DND-41 (cell line): ENCODE measurements at regions not wholly inside any gene's neighbourhood (a gene's known extent, or its start where the extent isn't known, plus 50 kb on each side); places are given as distances from the start of the nearest gene placed in this dataset.

Experiments used
- EZH2 ChIP-seq: IDR thresholded peaks from 3 replicates; pipeline ENCODE4 v1.6.1; 2012; ENCODE audit warnings: borderline replicate concordance, low read depth, mild to moderate bottlenecking, moderate library complexity, low read length, inconsistent platforms; ENCODE audit not compliant: severe bottlenecking
- TF ChIP-seq, protein P1 (sequence below): IDR thresholded peaks from 2 replicates; pipeline ENCODE4 v1.5.1; 2012; ENCODE audit warnings: borderline replicate concordance, low read length, moderate library complexity, mild to moderate bottlenecking; ENCODE audit not compliant: poor library complexity, severe bottlenecking; ENCODE audit errors: extremely low read depth

DNA sequence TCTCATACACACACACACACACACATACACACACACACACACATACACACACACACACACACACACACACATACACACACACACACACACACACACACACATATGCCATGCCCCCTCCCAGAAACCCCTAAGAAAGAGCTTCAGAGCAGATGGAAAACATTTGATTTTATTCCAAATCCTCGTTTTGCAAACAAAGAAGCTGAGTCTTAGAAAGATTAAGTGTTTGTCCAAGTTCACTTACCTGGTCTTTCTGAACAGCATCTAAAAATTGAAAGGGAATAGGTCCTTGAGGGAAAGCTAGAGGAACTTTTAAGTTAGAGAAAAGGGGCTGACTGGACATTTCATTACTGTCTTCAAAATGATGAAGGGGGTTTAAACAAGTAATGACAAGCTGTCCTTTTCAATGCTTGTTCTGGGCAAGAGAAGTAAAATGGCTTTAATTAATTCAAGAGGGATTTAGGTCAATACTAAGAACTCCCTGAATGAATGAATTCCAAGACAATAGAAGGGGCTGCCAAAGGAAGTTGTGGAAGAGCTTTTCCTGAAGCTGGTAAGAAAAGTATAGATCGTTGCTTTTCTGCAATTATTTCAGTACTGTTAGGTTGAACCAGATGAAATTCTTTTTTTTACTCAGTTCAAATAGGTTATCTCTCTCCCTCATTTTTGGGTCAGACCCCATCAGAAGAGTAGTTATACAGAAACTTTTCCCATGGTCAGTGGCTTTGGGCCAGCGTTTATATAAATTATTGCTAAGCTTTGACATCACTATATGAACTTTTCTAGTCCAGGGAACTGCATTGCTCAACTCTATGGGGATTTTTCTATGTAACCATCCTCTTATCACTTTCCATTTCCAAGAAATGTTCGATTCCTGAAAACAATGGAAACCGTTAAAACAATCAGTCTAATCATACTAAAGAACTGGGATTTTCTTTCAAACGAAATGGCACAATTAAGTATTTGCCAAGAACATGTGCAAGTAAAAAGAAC lies 261.4 kb downstream of the MTERF1 start:
- TF ChIP-seq, protein P1, sequence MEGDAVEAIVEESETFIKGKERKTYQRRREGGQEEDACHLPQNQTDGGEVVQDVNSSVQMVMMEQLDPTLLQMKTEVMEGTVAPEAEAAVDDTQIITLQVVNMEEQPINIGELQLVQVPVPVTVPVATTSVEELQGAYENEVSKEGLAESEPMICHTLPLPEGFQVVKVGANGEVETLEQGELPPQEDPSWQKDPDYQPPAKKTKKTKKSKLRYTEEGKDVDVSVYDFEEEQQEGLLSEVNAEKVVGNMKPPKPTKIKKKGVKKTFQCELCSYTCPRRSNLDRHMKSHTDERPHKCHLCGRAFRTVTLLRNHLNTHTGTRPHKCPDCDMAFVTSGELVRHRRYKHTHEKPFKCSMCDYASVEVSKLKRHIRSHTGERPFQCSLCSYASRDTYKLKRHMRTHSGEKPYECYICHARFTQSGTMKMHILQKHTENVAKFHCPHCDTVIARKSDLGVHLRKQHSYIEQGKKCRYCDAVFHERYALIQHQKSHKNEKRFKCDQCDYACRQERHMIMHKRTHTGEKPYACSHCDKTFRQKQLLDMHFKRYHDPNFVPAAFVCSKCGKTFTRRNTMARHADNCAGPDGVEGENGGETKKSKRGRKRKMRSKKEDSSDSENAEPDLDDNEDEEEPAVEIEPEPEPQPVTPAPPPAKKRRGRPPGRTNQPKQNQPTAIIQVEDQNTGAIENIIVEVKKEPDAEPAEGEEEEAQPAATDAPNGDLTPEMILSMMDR = no peak
- TF ChIP-seq EZH2 = no peak
